ENCODE measurements at regions not wholly inside any gene's neighbourhood (a gene's known extent, or its start where the extent isn't known, plus 50 kb on each side); places are given as distances from the start of the nearest gene placed in this dataset.

DNA sequence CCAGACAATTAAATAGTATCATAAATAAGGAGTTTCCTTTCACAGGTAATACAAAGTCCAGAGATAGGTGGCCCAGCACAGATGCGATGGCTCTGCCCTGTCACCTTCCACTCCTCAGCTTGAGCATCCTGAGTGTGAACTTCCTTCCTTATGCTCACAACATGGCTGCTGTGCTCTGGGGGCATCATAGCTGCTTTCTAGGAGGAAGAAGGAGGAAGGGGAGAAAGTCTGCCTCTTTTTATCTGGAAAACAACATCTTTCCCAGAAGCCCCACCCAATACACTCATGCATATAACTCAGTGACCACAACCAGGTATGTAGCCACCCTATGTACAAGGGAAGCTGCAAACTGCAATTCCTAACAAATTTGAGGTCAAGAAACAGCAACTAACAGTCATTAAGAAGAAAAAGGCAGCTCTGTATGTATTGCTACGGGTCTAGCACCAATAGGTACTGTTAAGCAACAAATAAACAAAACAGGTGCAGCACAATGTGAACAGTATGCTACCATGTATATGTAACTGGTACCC, 201.2 kb upstream of the UBL3 start:
- no peak for TF ChIP-seq EZH2 (IDR thresholded peaks at IDR 0.05; ENCODE audit: low read length, missing control alignments)
- TF ChIP-seq, protein P1, sequence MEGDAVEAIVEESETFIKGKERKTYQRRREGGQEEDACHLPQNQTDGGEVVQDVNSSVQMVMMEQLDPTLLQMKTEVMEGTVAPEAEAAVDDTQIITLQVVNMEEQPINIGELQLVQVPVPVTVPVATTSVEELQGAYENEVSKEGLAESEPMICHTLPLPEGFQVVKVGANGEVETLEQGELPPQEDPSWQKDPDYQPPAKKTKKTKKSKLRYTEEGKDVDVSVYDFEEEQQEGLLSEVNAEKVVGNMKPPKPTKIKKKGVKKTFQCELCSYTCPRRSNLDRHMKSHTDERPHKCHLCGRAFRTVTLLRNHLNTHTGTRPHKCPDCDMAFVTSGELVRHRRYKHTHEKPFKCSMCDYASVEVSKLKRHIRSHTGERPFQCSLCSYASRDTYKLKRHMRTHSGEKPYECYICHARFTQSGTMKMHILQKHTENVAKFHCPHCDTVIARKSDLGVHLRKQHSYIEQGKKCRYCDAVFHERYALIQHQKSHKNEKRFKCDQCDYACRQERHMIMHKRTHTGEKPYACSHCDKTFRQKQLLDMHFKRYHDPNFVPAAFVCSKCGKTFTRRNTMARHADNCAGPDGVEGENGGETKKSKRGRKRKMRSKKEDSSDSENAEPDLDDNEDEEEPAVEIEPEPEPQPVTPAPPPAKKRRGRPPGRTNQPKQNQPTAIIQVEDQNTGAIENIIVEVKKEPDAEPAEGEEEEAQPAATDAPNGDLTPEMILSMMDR (conservative IDR thresholded peaks at IDR 0.05 in 1 of 2, IDR thresholded peaks at IDR 0.05 in 1 of 2; ENCODE audit: low read depth in 1 of 2, low read length in 2 of 2): no peak

Measured in fibroblast of lung (primary cell).